ENCODE measurements at regions not wholly inside any gene's neighbourhood (a gene's known extent, or its start where the extent isn't known, plus 50 kb on each side); places are given as distances from the start of the nearest gene placed in this dataset.

- DNase-seq (ENCODE audit: low read depth in 3 of 3): no peak
These were observed 283.1 kb downstream of the COG6 start for GRCh38 chr13:39938596-39938995.

GRCh38 chr13:39941236-39941635, 285.8 kb downstream of the COG6 start:
- DNase-seq (ENCODE audit: low read depth in 3 of 3): no peak

DNA sequence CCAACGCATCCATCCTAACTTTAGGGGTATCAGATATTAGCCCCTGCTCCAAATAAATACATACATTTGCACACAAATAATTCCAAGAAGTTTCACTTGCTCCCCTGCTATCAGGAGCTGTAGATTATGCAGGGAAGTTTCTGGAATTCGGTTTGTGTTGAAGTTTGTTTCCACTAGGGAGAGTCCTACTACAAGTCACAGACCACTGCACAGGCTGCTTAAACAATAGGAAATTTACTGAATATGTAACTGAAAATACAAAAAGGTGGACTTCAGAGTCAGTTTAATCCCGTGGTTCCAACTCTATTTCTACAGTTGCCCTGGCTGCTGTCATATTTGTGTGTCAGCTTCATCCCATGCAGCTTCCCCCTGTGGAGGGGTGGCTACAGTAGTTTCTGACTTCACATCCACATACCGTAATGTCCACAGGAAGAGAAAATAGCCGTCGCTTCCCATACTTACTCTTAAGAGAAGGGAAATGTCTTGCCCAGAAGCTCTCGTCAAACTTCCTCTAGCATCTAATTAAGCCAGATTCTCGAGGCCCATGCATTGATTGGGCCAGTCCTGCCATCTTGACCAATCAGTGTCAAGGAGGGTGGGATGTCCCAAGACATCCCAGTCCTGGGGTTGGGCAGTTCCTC, 286.6 kb downstream of the COG6 start:
- no peak for DNase-seq (ENCODE audit: low read depth in 3 of 3)

- peak; percentile 43 to 61 (median 58) for DNase-seq (ENCODE audit: low read depth in 3 of 3)
These were observed 287.3 kb downstream of the COG6 start for GRCh38 chr13:39942552-39943273.

DNA sequence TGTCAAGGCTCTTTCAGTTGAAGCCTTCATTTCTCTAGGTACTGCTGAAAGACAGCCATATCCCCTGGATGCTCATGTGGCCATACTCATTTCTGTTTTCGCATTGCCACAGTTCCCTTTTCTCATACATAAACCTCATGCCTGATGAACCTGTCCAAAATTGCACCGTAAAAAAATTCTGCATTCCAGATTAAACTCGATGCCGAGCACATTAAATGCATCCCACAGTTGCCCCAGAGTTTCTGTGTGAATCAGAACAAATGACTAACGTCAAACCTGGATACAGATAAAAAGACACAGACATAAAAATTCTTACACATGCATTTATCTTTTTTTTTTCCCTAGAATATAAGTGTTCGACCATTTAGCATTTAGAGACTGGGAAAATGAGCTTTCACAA, 288.2 kb downstream of the COG6 start:
- DNase-seq (ENCODE audit: low read depth in 3 of 3): no peak

GRCh38 chr13:39945226-39945625, 289.8 kb downstream of the COG6 start:
- no peak for DNase-seq (ENCODE audit: low read depth in 3 of 3)

DNA sequence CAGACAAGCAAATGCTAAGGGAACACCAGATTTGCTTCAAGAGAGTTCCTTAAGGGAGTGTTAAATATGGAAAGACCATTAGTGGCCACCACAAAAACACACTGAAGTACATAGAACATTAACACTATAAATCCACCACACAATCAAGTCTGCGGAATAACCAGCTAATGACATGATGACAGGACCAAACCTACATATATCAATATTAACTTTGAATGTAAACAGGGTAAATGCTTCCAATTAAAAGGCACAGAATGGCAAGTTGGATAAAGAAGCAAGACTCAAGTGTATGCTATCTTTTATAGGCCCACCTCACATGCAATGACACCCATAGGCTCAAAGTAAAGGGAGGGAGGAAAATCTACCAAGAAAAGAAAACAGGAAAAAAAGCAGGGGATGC, 291.3 kb downstream of the COG6 start:
- DNase-seq (ENCODE audit: low read depth in 3 of 3): no peak

DNA sequence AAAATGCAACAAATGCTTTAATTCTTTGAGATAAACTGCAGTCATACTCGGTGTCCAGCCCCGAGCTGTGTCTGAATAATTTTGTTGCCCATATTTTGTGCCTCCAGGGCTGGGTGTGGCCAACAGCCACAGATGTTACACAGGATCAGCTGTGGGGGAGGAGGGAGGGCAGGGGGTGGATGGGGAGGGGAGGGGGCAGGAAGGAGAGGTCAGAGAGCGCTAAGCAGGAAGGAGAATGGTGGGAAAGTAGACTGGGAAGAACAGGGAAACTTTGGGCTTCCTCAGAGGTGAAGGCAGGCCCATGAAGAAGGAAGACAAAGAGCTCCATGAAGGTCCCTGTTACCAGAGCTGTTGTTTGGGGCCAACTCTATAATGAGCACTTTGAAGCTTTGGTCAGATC, 295.8 kb downstream of the COG6 start:
- DNase-seq (ENCODE audit: low read depth in 3 of 3): no peak

- no peak for DNase-seq (ENCODE audit: low read depth in 3 of 3)
These were observed 297.1 kb downstream of the COG6 start for GRCh38 chr13:39952249-39953233.

DNA sequence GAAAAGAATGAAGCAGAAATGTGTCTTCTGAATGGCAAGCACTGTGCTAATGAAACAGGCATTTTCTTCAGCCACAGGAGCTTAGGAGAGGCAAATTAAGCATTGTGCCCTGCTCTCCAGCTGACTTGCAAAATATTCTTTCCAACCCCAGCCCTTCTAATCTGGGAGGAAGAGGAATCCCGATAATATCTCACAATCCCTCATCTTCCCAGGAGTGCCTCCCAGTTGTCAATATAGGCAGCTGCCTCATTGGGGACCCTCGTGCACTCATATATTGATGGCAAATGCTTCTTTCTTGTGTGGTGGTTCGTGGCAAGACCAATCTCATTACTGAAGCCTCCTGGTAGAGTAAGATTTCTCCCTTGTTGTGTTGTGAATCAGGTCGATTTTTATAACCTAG, 299.0 kb downstream of the COG6 start:
- DNase-seq (ENCODE audit: low read depth in 3 of 3): no peak

GRCh38 chr13:39955560-39955959, 300.1 kb downstream of the COG6 start:
- DNase-seq (ENCODE audit: low read depth in 3 of 3): no peak

DNA sequence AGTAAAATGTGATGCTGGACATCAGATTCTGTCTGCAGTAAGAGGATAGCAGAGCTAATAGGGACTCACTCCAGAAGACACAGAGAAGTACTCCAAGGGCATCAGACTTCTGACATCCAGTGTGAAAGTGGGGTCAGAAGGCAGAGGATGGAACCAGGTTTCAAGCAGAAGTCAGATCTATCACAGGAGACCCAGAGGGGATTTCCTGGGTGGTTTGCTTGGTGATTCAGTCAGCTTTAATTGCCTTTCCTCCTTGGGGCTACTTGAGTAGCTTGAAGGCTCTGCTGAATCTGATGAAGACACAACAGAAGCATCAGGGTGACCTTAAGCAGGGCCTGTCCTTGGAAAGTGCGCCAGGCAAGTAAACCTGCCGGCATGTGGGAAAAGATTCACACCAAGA, 300.6 kb downstream of the COG6 start:
- DNase-seq (ENCODE audit: low read depth in 3 of 3): peak in 1 of 3 experiments; percentile 17

DNA sequence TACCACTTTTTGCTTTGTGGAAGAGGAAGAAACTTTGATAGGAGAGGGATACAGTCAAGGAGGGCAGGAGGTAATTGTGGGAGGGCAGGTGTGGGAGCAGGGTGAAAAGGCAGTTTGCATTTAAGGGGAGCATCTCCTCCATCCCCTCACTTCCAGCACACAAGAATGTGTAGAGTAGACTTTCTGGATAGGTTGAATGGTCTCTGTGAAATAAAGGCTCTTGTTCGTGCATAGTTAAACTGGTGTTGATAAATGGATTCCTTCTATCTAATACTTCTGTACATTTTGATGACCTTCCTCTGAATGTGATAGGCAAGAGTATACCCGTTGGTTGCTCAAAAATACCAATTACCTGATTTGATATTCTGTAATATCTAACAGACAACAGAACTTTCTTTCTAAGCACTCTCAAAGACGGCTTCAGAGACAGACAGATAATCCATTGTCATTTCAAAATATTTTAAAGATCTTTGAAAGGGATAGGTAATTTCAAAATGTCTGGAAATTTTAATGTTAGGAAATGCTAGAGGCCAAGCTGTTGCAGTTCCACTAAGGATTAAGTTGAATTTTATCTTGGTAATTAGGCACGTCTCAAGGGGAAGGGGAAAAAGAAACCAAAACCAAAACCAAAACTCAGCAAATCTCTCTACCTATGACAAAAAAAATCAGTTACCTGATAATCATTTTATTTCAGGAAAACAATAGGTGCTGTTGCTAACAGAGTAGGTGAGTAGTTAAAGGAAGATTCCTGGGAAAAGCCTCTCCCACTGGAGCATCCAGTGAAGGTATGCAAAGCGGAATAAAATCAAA, 302.6 kb downstream of the COG6 start:
- DNase-seq (ENCODE audit: low read depth in 3 of 3): no peak

DNA sequence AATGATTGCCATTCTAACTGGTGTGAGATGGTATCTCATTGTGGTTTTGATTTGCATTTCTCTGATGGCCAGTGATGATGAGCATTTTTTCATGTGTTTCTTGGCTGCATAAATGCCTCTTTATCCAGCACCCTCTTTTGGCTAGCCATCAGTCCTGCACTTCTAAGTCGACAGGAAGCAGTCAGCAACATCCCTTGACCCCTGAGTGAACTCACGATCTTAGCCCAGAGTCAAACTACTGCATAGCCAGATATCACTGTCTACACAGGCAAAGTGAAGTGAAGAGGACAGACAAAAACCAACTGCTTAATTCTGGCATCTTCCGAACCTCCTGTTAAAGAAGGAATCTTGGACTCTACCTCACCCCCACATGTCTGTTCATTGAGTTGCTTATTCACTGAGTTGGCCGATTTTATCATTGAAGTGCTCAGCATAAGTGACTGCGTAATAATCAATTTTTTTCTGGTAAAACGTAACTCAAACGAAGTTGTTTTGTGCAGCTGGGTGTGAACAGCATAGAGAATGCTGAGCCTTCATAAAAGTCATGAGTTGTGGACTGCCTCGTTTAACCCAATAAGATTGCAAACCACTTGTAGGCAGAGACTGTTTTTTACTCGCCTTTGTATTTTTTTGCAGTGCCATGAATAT, 304.2 kb downstream of the COG6 start:
- no peak for DNase-seq (ENCODE audit: low read depth in 3 of 3)

GRCh38 chr13:39960191-39960590, 304.7 kb downstream of the COG6 start:
- no peak for DNase-seq (ENCODE audit: low read depth in 3 of 3)

GRCh38 chr13:39961036-39961435, 305.6 kb downstream of the COG6 start:
- no peak for DNase-seq (ENCODE audit: low read depth in 3 of 3)

DNA sequence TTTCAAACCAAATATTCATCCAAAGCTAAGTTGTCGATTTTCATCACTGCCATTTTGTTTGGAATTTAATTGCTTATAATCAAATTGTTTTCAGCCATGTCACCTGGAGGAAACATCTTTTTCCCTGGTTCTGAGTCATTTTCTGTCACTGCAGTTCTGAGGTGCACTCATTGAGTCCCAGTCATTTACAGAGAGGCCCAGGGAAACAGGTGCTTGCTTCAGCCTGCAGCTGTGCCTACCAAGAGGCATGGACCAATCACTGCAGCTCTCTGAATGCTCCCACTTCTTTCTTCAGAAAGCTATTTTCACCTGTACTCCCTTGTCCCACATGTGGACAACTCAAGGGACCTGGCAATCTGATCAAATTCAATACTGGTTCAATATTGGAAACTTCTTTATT, 308.1 kb downstream of the COG6 start:
- DNase-seq (ENCODE audit: low read depth in 3 of 3): no peak

- DNase-seq (ENCODE audit: low read depth in 3 of 3): no peak
These were observed 309.8 kb downstream of the COG6 start for GRCh38 chr13:39965309-39965708.

DNA sequence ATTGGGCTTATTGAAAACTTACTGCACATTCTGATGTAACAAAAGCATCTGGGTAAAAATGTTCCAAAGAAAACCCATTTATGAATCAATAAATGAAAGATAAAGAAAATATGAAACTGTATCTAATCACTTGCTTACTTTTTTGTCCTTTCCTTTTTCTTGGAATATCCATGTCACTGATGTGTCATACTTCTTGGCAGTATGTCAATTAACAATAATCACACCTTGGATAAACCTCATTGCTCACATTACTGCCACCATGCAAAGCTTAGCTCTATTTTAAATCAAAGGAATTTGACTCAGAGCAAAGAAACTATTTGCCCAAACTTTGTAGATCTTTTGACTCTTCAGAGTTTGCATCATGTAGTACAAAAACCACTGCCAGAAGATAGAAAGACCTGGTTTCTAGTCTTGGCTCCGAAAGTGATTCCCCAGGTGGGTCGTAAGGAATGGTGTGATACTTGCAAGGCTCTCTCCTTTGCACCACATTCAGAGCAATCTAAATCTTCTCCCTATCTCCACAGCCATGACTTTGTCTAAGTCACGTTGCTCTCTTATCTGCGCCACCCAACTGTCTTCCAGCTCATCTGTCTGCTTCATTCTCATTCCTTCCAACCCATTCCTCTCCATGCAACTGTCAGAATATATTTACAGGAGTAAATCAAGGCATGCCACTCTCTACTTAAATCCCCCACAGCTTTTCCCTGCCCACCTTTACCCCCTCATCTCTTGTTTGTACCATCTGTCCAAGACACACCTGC, 311.9 kb downstream of the COG6 start:
- no peak for DNase-seq (ENCODE audit: low read depth in 3 of 3)
